Thyroid gland (tissue), 4 donors: ENCODE measurements at regions not wholly inside any gene's neighbourhood (a gene's known extent, or its start where the extent isn't known, plus 50 kb on each side); places are given as distances from the start of the nearest gene placed in this dataset.

Source experiments
- DNase-seq, 2 donors: peaks; one replicate each; pipeline ENCODE4 v3.0.0-alpha.2; 2019
- H3K27ac ChIP-seq, 3 donors: fragments of 200-600 bp; sonication (generic); 1 replicate in 2 of 3; 2 replicates in 1 of 3; pipeline ENCODE4 v1.5.1; 2016 to 2019; ENCODE audit warnings: mild to moderate bottlenecking in 1 of 3, moderate library complexity in 1 of 3
- H3K27me3 ChIP-seq: fragments of 200-600 bp; sonication (generic); one replicate; pipeline ENCODE4 v1.5.1; 2019
- H3K36me3 ChIP-seq, 2 donors: fragments of 200-600 bp; sonication (generic); one replicate each; pipeline ENCODE4 v1.5.1; 2016 to 2019
- H3K4me1 ChIP-seq, 2 donors: fragments of 200-600 bp; sonication (generic); one replicate each; pipeline ENCODE4 v1.5.1; 2017 to 2019
- H3K4me3 ChIP-seq, 3 donors: fragments of 200-600 bp; sonication (generic); replicated peaks in 1 of 3; 1 replicate in 2 of 3; 2 replicates in 1 of 3; pipeline ENCODE4 v1.5.1; 2016; ENCODE audit warnings: mild to moderate bottlenecking in 1 of 3
- H3K9me3 ChIP-seq: fragments of 200-600 bp; sonication (generic); one replicate; pipeline ENCODE4 v1.5.1; 2017
- POLR2A ChIP-seq, 2 donors: fragments of 450-650 bp; IDR thresholded peaks; one replicate each; pipeline ENCODE4 v1.6.1; 2017; ENCODE audit warnings: antibody characterized with exemption in 2 of 2, mild to moderate bottlenecking in 2 of 2, moderate library complexity in 1 of 2
- WGBS, 2 donors: methylation state at CpG; one replicate each; pipeline ENCODE4 v1.1.5; 2017; 5-methylcytosine and 5-hydroxymethylcytosine counted together
- intact Hi-C: fragments of 100-400 bp; cut with DNase I; formaldehyde crosslinking; loops from one replicate; pipeline ENCODE4 v1.15.1; 2023
- TF ChIP-seq, protein P1 (sequence below), 6 experiments: fragments of 200-600 bp in 3 of 6; fragments of 450-650 bp in 3 of 6; sonication (generic) in 3 of 6; IDR thresholded peaks; one replicate each; pipeline ENCODE4 v1.5.1; 2016 to 2019; ENCODE audit warnings: antibody characterized with exemption in 6 of 6, mild to moderate bottlenecking in 2 of 6, inconsistent platforms in 1 of 6, moderate library complexity in 1 of 6

DNA sequence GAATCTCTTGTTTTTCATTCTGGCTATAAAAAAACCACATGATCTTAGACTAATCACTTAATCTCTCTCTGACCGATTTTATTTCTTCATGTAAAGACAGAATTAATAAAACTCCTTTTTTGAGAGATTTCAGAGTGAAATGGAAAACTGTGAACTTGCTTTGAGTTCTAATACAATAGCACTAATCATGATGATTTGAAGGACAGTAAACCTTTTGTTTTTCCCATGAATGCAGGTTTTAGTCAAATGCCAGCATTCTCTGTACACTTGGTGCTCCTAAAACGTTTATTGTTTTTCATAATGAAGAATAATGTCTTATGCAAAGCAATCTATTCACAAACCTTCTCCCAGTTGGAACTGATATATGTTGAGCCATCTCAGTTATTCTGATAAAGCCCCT lies 86.8 kb downstream of the SLC24A2 start:
- 49 to 63% methylated on average over 2 of the region's 2 CpGs for WGBS, 2 donors
- Histone ChIP-seq H3K27me3 (no peaks in the 10 kb centered on the region), H3K9me3 (no peaks in the 10 kb centered on the region)

DNA sequence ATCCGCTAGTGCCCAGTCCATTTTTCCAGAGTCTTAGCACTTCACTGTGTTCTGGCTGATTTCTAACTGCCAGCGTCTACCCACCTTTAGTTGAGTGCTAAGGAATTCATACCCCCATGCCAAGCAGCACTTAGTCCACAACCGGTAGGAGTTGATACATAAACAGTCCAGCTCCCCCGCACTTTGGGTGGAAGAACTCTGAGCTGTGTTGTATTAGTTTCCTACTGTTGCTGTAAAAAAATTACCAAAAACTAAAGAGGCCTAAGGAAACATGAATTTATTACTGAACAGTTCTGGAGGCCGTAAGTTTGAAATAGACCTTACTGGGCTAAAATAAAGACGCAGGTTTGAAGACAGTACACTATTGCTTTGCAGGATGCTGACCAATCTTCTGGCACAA lies 87.6 kb downstream of the SLC24A2 start:
- Histone ChIP-seq H3K4me1 (no peaks in the 10 kb centered on the region), H3K27ac (no peak overlapping the region), H3K36me3 (no peaks in the 10 kb centered on the region), H3K9me3 (no peaks in the 10 kb centered on the region), H3K4me3 (no peak overlapping the region), H3K27me3 (no peaks in the 10 kb centered on the region)
- intact Hi-C loops: no loop called here
- 78 to 80% methylated on average over 6 of the region's 6 CpGs for WGBS, 2 donors
- TF ChIP-seq, protein P1, sequence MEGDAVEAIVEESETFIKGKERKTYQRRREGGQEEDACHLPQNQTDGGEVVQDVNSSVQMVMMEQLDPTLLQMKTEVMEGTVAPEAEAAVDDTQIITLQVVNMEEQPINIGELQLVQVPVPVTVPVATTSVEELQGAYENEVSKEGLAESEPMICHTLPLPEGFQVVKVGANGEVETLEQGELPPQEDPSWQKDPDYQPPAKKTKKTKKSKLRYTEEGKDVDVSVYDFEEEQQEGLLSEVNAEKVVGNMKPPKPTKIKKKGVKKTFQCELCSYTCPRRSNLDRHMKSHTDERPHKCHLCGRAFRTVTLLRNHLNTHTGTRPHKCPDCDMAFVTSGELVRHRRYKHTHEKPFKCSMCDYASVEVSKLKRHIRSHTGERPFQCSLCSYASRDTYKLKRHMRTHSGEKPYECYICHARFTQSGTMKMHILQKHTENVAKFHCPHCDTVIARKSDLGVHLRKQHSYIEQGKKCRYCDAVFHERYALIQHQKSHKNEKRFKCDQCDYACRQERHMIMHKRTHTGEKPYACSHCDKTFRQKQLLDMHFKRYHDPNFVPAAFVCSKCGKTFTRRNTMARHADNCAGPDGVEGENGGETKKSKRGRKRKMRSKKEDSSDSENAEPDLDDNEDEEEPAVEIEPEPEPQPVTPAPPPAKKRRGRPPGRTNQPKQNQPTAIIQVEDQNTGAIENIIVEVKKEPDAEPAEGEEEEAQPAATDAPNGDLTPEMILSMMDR (IDR thresholded peaks at IDR 0.05): no peak
- TF ChIP-seq POLR2A (IDR thresholded peaks at IDR 0.05): no peak
- DNase-seq: no peak

More for the DNA sequence above, 86.8 kb downstream of the SLC24A2 start:
- H3K27ac ChIP-seq: no peak overlapping the region
- H3K36me3 ChIP-seq: no peaks in the 10 kb centered on the region
- no peak for DNase-seq
- intact Hi-C loops: no loop called here
- H3K4me1 ChIP-seq: no peaks in the 10 kb centered on the region
- TF ChIP-seq, protein P1 (IDR thresholded peaks at IDR 0.05): no peak
- TF ChIP-seq POLR2A (IDR thresholded peaks at IDR 0.05): no peak
- no peak overlapping the region for H3K4me3 ChIP-seq

DNA sequence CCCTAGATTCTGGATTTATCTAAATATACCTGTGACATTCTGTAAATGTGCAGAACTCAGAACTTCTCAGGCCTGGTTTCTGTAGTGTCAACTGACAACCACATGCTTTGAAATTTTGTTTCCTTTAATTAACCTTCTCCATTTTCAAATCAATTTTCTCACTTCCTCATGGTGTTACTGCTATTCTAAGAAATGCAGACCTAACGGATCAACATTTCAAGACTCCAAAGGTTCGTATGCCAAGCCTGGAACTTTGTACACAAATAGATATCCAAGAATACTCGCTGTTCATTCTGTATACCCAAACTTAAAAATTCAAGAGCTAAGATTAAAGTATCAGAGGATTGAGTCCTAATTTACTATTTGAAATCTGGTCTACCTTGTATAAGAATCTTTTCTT lies 88.1 kb downstream of the SLC24A2 start:
- Histone ChIP-seq H3K9me3 (no peaks in the 10 kb centered on the region), H3K4me1 (no peaks in the 10 kb centered on the region), H3K27me3 (no peaks in the 10 kb centered on the region), H3K4me3 (no peak overlapping the region), H3K36me3 (no peaks in the 10 kb centered on the region), H3K27ac (no peak overlapping the region)
- 80 to 85% methylated on average over 3 of the region's 3 CpGs for WGBS, 2 donors
- DNase-seq: no peak
- TF ChIP-seq, protein P1 (IDR thresholded peaks at IDR 0.05): no peak
- no peak for TF ChIP-seq POLR2A (IDR thresholded peaks at IDR 0.05)
- intact Hi-C loops: no loop called here

DNA sequence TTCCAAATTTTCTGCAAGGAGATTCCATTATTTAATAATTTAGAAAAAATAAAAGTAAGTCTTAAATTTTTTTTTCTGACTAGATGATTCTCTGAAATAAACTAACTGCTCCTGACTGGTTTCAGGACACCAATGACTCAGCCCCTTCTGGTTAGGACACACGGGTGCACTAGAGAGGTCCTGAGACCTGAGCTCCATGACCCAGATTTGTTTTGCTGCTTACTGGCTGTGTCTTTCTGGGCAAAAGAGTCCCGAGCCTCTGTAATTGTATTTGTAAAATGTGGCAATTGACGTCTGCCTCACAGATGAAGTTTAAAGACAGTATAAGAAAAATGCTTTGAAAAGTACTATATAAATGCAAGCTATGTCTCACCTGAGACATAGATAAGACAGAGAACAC lies 89.1 kb downstream of the SLC24A2 start:
- H3K27ac ChIP-seq: no peak overlapping the region
- no peak overlapping the region for H3K4me3 ChIP-seq
- no peaks in the 10 kb centered on the region for H3K9me3 ChIP-seq
- intact Hi-C loops: no loop called here
- no peaks in the 10 kb centered on the region for H3K4me1 ChIP-seq
- TF ChIP-seq, protein P1 (IDR thresholded peaks at IDR 0.05): no peak
- no peak for TF ChIP-seq POLR2A (IDR thresholded peaks at IDR 0.05)
- DNase-seq: no peak
- no peaks in the 10 kb centered on the region for H3K36me3 ChIP-seq
- no peaks in the 10 kb centered on the region for H3K27me3 ChIP-seq
- 33 to 34% methylated on average over 3 of the region's 3 CpGs for WGBS, 2 donors

DNA sequence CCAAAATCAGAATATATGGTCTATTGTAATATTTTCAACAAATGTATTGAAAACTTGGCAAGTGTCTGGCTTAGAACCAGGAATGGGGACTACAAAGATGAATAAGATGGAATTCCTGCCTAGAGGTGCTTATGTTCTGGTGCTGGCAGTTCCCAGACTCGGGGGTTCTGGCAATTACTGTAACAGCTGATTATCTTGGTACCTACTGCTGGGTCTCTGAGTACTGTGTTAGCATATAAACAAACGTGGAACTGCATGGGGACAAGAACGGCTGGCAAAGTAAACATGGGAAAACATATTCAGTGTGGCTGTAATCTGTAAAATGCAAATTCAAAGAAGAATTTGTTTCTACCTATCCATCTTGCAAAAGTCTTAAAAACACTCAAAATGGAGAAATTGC lies 89.9 kb downstream of the SLC24A2 start:
- WGBS, 2 donors: 21 to 25% methylated on average over 3 of the region's 3 CpGs
- Histone ChIP-seq H3K27me3 (no peaks in the 10 kb centered on the region), H3K27ac (no peak overlapping the region), H3K4me3 (no peak overlapping the region), H3K4me1 (no peaks in the 10 kb centered on the region), H3K36me3 (no peaks in the 10 kb centered on the region), H3K9me3 (no peaks in the 10 kb centered on the region)
- DNase-seq: no peak
- intact Hi-C loops: no loop called here
- TF ChIP-seq, protein P1 (IDR thresholded peaks at IDR 0.05): no peak
- TF ChIP-seq POLR2A (IDR thresholded peaks at IDR 0.05): no peak
